ENCODE measurements at regions not wholly inside any gene's neighbourhood (a gene's known extent, or its start where the extent isn't known, plus 50 kb on each side); places are given as distances from the start of the nearest gene placed in this dataset.
"Not testable (repeated sequence)": the region's sequence is repeated elsewhere in the genome, so short reads cannot be mapped to it uniquely, and the experiment has no call there.

DNA sequence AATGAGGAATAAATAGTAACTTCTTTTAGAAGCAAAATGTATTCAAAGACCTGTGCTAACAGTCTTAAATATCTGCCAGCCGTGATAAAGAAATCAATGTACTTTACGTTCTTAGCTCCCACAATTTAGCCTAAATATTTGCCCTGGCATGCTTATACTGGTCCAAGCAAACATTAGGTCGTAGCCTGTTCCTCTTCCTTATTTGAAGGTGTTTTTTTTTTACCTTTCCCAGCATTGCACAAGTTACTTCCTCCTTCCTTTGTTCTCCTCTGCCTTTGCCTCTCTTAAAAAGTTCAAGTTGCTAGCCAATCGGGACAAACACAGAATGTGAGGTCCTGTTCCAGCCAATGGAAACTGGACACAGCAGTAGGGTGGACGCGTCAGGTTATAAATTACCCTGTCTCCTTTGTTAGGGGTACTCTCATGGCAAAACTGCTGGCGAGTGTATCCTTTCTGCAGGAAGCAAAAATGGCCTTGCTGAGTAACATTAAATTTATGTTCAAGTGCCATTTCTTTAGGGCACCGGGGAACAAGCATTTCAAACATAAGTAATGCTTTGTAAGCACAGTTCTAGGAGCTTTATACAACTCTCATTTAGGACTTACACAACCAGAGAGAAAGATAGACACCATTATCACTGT, 134.1 kb downstream of the RRAGC start:
- DNase-seq (ENCODE audit: missing footprints); intact Hi-C loops (cut with DNase I); ATAC-seq: not testable (repeated sequence)

GRCh38 chr1:38724160-38725131, 135.1 kb downstream of the RRAGC start:
- intact Hi-C loops (cut with DNase I): no loop called here
- DNase-seq (ENCODE audit: missing footprints) (no peak), ATAC-seq (no peak)

DNA sequence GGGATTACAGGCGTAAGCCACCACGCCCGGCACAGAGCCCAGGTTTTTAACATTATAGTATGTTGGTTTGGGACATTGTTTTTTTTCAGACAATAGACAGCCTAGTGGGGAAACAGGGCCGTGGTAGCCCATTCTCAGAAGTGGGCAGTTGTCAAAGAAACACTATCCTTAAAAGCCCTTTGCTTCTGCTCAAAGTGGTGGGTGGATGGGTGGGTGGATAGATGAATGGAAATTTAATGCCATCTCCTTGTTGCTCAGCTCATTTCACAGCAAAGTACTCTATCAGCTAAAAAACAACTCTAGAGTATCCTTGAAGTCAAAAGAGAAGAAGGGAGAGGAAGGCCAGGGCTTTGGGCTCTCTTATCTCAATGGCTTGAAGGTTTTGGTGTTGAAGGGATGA, 137.8 kb downstream of the RRAGC start:
- DNase-seq (ENCODE audit: missing footprints) (no peak), ATAC-seq (no peak)

DNA sequence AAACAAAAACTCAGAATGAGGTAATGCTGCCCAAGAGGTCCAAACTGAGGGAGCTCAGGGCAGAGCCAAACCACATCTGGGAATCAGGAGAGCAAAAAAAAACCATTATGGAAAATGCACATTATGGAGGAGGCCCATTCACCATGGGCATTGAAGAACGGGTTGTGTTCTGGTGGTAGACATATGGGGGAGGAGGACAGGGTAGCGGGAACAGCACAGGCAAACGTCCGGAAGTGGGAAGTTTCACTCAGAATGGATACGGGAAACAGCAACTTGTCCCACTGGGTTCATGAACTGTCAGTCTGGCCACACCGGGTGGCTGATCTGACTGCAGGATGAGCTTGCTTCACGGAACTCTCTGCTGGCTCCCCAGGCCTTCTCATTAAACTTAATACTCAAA, 139.7 kb downstream of the RRAGC start:
- intact Hi-C loops (cut with DNase I): no loop called here
- ATAC-seq: no peak
- no peak for DNase-seq (ENCODE audit: missing footprints)

More for the DNA sequence above, 137.8 kb downstream of the RRAGC start:
- intact Hi-C loops (cut with DNase I): no loop called here

DNA sequence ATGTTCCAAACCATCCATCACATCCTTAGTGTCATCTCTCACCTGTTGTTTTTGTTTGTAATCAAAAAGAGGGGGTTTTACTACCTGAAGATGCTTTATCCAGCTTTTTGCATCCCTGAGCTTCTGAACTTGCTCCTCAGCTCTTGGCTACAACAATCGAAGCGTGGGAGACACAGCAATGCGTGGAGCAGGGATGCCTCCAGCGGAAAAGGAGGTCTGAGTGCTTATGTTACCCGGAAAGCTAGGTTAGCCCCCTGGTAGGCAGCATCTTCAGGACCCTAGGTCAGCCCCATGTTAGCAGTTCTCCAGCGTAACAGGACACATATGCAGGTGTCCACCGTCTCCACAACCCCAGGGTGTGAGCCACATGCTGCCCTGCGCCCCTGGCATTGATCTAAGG, 141.5 kb downstream of the RRAGC start:
- DNase-seq (ENCODE audit: missing footprints) (no peak), ATAC-seq (no peak)
- intact Hi-C loops (cut with DNase I): no loop called here

DNA sequence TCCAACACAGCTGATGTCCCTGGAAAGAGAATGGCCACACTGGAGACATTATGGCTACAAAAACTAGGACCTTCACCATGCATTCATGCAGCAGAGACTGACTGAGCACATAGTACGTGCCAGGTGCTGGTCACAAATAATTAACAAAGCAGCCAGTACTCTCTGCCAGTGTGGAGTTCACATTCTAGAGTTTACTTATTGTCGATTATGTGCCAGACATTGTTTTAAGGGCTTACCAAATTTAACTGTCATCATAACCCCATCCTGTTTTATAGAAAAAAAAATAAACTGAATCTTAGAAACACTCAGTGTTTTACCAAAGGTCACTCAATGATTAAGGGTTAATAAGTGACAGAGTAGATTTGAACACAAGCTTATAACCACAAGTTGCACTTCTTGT, 143.3 kb downstream of the RRAGC start:
- no peak for DNase-seq (ENCODE audit: missing footprints)
- intact Hi-C loops (cut with DNase I): no loop called here
- no peak for ATAC-seq

DNA sequence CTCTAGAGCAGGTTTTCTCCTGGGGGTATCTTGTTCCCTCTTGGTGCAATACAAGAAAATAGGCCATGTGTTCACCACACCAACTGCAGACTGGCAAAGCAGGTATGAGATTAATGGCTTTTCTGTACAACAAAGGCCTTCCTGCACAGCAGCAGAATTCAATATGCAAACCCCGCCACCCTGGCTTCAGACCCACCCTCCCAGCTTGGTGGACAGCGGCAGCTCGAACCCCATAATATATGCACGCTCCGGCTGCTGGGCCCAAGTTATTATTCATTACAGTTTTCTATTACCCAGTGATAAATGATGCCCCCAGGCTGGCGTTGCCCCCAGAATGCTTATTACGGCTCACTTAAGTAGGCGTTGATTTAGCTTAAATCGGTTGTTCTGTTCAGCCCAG, 144.2 kb downstream of the RRAGC start:
- intact Hi-C loops (cut with DNase I): no loop called here
- ATAC-seq (no peak), DNase-seq (ENCODE audit: missing footprints) (no peak)

- no peak for DNase-seq (ENCODE audit: missing footprints)
- intact Hi-C loops (cut with DNase I): no loop called here
Measured at GRCh38 chr1:38712046-38712445, 147.5 kb downstream of the RRAGC start.

GRCh38 chr1:38708701-38709258, 150.8 kb downstream of the RRAGC start:
- no peak for DNase-seq (ENCODE audit: missing footprints)
- ATAC-seq: no peak
- intact Hi-C loops (cut with DNase I): no loop called here

More at GRCh38 chr1:38712046-38712445, 147.5 kb downstream of the RRAGC start:
- no peak for ATAC-seq

DNA sequence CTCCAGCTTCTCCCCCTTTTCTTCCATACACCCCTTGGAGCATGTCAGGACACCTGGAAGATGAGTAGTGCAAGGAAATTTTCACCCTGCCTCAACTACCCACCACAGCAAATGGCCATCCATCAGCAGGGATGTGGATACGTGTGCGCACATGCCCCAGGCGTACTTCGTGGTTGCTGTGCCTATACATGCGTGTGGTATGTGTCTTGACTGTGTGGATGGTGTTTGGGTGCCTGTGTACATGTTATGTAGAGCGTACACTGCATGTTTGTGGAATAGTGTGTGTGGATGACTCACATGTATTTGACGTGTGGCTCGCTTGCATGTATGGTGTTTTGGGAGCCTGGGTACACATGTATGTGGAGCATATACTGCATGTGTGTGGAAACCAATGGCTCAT, 158.5 kb downstream of the RRAGC start:
- DNase-seq (ENCODE audit: missing footprints) (no peak), ATAC-seq (no peak)
- intact Hi-C loops (cut with DNase I): no loop called here

DNA sequence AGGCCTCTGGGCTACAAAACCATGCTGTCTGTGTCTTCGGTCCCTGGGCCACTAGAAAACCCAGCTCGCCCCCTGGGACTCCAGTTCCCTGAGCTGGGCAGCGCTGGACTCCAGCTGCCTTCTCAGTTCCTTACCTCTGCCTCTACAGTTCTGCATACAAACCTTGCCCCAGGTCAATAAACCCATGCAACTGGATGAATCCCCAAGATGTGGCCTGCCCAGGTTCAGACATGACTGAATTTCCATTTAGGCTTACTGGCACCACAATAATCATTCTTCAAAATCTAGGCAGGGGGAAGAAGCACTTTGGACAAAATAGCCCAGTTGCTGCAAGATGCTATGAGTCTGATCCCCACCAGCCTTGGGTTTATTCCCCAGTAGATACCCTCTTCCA, 159.5 kb downstream of the RRAGC start:
- DNase-seq (ENCODE audit: missing footprints): no peak
- intact Hi-C loops (cut with DNase I): no loop called here
- ATAC-seq: no peak

GRCh38 chr1:38699330-38700076, 160.1 kb downstream of the RRAGC start:
- intact Hi-C loops (cut with DNase I): no loop called here
- ATAC-seq: no peak
- DNase-seq (ENCODE audit: missing footprints): no peak

GRCh38 chr1:38697387-38697786, 162.2 kb downstream of the RRAGC start:
- DNase-seq (ENCODE audit: missing footprints) (no peak), ATAC-seq (no peak)
- intact Hi-C loops (cut with DNase I): no loop called here

- intact Hi-C loops (cut with DNase I): no loop called here
- DNase-seq (ENCODE audit: missing footprints) (no peak), ATAC-seq (no peak)
Measured at GRCh38 chr1:38696371-38696770, 163.2 kb downstream of the RRAGC start.

- intact Hi-C loops (cut with DNase I): no loop called here
- ATAC-seq: no peak
- no peak for DNase-seq (ENCODE audit: missing footprints)
Measured at GRCh38 chr1:38693759-38694158, 165.8 kb downstream of the RRAGC start.

- DNase-seq (ENCODE audit: missing footprints) (no peak), ATAC-seq (no peak)
- intact Hi-C loops (cut with DNase I): no loop called here
Measured at GRCh38 chr1:38693031-38693430, 166.5 kb downstream of the RRAGC start.

GRCh38 chr1:38690790-38691449, 168.7 kb downstream of the RRAGC start:
- intact Hi-C loops (cut with DNase I): no loop called here
- DNase-seq (ENCODE audit: missing footprints) (no peak), ATAC-seq (no peak)

- ATAC-seq (no peak), DNase-seq (ENCODE audit: missing footprints) (no peak)
- intact Hi-C loops (cut with DNase I): no loop called here
Measured at GRCh38 chr1:38686927-38687255, 172.7 kb downstream of the RRAGC start.
